Inflammatory macrophage (primary cell): ENCODE measurements at regions not wholly inside any gene's neighbourhood (a gene's known extent, or its start where the extent isn't known, plus 50 kb on each side); places are given as distances from the start of the nearest gene placed in this dataset.
"Not testable (repeated sequence)": the region's sequence is repeated elsewhere in the genome, so short reads cannot be mapped to it uniquely, and the experiment has no call there.

Experiments used
- DNase-seq, 2 donors: peaks; one replicate each; pipeline ENCODE4 v3.0.0-alpha.2; 2020 to 2022

DNA sequence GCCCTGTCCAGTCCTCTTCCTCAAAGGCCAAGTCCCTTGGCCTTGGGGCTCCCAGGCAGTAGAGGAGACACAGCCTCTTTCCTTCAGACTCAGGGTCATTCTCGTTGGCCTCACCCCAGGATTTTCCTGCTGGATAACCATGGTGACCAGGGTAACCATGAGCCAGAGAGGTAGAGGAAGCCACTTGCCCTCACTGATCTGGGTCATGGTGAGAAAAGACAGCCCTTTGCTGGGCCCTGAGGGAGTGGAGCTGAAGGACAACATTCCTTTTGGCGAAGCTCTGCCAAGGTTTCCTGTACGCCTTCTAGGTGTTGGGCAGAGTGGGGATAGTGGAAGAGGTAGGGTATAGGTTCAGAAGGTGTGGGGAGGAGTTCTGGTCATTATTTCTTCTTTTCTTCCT is 53.1 kb upstream of the WNT4 start:
- no peak for DNase-seq

DNA sequence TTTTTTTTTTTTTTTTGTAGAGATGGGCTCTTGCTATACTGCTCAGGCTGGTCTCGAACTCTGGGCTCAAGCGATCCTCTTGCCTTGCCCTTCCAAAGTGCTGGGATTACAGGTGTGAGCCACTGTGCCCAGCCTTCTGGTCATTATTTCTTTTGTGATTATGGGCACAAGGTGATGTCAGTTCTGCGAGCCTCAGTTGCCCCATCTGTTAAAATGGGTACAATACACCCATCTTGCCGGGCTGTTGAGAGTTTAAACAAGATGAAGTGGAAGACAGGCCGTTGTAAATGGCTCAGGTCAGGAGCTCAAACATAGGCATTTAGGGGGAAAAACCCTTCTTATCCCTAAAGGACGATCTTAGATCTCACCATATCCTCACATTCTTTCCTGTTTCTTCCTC is 53.7 kb upstream of the WNT4 start:
- DNase-seq: no peak

DNA sequence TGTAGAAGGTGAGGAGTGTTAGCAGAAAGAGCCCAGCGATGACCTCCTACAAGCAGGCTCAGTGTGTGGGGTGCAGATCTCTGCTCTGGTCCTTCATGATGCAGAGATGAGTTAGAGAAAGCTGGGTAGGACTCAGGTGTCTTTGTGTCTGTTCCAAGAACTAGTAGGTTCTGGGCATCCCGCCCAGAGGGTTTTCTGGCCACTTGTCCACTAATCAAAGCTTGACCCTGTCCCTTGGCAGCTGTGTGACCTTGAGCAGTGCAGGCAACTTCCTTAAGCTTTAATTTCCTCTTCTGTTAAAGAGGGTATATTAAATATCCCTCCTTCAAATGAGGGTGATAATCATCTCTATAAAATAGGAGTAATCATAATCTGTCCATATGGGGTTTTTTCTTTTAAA is 54.7 kb upstream of the WNT4 start:
- no peak for DNase-seq

DNA sequence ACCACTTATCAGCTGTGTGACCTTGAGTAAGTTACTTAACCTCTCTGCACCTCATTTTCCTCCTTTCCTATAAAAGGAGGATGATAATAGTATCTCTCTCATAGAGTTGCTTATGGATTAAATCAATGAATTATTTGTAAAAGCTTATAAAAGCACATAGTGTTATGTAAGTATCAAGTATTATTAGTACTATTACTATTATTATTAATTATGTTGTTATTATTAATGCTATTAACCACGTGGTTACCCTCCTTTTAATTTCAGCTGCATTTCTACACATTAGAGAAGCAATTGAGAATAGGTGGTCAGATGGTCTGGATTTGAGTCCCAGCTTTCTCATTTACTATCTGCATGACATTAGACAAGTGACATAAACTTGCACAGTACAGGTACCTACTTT is 58.1 kb upstream of the WNT4 start:
- DNase-seq: no peak

DNA sequence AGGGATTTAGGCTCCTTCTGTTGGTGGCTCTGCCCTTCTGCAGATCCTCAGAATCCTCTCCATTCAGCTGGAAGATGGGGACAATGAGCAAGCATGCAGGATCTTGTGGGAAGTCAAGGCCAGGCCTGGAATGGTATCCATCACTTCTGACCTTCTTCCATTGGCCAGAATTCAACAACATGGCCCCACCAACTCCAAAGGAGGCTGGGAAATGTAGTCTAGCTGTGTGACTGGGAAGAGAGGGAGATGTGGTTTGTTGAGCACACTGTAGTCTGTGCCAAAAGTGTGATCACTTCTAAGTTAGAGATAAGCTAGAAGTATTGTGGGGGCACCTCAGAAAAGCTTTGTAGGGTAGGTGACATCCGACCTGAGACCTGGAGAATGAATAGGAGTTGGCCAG is 60.4 kb upstream of the WNT4 start:
- DNase-seq: no peak

DNA sequence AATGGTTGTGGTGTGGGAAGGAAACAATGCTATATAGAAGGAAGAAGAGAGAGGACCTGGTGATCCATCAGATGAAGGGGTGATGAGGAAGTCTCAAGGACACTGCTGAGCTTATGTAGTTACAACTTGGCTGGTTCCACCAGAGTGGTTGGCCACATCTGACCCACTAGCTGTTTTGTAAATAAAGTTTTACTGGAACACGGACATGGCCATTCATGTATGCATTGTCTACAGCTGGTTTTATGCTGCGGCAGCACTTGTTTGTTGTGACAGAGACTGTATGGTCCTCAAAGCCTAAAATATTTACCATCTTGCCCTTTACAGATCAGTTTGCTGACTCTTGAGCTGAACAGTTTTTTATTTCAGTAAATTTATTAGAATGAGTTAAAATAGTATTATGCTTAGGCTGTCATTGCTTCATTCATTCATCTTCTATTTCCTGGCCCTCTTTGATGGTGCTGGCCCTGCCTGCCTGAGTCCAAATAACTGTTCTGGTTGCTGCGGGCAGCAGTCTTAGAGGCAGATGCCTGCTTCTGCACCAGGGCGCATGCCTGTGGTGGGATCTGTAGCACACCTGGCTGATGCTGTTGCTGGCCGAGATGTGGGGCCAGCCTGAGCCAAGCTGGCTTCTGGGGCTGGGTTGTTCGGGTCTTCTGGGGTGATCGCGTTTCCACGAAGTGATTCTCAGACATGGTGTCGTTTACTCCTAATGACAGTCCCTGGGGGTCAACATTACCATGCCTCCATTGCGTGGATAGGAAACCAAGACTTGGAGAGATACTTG is 61.4 kb upstream of the WNT4 start:
- no peak for DNase-seq

DNA sequence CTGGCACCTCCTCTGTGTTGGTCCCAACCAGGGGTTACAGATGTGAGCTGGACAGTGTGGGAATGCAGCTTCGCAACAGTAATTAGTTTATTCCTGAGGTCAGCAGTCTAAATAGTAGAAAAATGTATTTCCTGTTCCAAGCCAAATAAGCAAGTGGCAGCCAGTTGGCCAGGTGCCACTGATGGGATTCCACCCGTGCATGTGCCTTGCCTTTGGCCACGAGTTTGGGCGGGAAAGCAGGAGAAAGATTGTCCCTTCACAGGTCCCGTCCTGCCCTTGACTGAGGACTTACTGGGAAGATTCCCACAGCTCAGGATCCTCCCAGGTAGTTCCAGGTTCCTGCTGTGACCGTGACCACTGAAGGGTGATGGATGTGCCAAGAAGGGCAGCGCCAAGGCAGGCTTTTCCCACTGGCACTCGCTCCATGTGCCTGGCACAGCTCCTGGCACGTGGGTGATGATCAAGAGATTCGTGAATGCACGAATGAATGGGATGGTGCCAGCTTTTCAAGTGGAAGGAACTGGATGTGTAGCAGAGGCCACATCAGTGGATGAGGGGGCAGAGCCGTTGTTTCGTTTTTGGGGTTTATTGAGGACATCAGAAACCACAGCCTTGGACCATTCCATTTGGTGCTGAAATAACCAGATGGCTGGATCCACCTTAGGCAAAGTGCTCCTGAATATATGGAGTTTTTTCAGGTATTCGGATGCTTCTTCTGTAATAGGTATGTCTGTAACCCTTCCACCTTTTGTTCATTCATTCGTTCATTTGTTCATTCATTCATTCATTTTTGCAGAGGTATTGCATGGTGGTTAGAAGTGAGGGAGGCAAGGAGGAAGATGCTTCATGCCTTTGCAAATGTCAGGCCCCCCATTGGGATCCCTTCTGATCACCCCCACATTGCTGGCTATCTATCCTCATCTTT is 62.4 kb upstream of the WNT4 start:
- no peak for DNase-seq

DNA sequence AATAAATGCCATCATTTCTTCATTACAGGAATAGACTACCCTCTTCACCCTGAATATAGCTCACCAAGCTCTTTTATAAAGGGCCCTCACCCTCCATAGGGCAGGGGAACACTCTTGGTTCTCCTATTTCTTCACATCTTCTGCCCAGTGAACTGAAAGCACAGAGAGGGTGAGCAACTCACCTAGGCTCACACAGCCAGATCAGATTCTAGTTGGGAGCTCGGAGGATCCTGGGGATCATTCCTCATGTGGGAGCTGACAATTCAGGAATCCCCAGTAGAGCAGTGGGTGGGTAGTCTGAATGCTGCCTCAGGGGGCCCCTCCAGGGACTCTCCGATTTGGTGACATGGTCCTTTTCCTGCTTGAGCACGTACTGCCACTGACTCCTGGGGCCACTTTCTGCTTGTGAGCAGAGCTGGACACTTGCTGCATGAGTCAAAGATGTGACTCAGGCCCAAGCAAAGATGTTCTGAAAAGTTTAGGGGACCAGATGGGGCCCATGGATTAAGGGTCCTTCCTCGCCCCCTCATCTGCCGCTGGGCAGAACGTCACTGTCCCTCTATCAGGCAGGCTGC is 63.7 kb upstream of the WNT4 start:
- no peak for DNase-seq

DNA sequence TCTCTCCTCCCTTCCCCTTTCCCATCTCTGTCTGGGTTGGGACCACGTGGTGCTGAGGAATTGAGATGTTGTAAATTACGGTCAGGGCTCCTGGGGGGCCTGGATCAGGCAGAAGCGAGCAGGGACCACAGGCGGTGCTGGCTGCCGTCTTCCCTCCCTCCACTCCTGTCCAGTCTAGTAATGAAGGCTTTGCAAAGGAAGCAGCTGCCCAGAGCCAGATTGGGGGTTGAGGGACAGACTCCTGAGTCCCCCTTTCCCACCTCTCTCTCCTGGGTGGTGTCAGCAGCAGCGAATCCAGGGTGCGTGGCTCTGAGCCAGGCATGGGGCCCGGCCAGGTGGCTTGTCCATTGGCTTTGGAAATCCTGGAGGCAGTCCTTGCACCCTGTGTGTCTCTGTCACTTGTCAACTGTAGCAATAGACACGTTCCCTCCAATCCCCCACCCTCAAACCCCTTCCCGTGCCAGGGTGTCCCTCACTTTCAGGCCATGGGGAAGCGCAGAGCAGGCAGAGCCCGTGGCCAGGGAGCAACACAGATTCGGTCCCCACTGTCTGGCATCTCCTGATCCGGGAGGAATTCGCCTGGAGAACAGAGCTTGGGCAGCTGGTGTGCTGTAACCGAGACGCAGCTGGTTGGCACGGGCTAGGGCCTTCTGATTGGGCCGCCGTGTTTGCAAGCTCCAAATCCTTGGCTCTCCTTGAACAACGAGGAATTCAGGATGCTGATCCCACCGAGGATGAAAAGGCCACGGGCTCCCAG is 64.8 kb upstream of the WNT4 start:
- DNase-seq: no peak

DNA sequence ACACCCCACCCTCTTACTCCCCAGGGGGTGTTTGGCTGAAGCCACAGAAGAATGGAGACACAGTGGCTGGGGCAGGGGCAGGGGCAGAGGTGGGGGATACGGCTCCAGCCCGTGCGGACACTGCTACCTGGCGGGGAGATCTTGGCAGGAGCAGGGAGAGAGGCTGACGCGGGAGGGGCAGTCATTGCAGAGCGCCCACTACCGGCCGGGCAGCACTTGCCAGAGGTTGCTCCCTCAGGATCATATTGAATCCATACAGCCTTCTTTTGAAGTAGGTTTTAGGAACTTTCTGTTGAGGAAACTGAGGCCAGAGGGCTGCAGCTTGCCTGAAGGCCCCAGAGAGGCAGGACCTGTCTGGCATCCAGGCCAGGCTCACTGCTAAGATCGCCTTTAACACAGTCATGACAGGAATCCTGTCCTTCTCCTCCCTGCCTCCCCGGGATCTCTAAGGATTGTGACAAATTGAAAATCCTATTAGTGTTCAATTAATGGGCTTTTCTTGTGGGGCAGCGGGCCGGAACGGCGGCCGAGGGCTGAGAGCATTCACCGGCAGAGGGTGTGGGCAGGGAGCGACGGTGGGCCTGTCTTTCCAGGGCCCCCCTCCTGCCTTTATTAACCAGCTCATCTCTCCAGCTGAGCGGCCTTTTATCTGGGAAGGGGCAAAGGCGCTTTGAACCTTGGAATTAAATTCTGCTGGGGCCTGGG is 65.5 kb upstream of the WNT4 start:
- DNase-seq: no peak

DNA sequence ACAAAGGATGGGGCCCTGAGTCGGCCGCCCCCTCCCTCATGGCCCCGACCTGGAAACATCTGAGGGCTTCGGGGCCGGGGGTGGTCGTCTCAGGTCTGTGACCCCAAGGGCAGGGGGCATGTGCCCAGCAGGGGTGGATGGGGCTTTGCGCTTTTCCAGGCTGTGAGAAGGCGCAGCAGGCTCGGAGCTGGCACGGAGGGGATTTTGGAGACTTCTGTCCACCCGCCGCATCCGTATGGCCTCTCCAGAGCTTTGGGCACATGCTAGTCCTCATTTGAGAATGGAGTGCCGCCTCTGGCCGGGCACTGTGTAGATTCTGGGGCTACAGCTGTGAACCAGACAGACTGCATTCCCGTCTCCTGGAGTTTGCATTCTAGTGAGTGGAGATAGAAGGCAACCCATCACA is 66.1 kb upstream of the WNT4 start:
- no peak for DNase-seq

DNA sequence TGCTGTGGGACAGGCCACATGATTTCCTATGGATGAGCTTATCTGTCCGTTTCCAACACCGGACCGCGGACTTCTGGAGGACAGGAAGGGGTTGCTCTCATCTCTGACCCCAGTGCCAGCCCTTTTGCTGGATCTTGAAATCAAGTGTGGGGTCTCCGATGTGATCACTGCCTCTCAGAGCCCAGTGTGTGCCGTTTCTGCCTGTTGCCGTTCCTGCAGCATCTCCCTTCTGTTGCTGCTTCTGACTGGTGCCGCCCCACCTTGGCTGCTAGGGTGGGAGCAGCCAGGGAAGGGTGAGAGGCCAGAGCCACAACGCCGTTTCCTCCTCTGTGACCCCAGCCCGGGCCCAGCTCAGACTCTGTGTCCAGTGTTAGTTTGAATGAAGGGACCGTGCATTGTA is 67.3 kb upstream of the WNT4 start:
- no peak for DNase-seq

DNA sequence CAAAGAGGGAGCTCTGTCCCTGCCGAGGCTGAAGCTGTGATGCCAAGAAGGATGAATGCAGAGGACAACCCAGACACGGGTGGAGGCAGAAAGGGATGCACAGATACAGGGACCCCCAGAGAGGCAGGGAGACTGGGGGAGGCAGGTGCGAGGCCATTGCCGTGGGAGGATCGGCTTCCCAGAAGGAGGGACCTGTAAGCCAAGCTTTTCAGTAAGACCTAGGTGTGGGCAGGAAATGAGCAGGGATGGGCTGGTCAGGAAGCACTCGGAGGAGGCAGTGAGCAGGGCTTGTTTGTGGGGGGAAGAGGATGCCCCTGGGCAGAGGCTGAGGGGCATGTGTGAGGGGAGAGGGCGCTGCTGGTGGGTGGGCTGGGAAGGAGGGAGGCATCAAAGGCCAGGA is 67.7 kb upstream of the WNT4 start:
- DNase-seq: no peak

DNA sequence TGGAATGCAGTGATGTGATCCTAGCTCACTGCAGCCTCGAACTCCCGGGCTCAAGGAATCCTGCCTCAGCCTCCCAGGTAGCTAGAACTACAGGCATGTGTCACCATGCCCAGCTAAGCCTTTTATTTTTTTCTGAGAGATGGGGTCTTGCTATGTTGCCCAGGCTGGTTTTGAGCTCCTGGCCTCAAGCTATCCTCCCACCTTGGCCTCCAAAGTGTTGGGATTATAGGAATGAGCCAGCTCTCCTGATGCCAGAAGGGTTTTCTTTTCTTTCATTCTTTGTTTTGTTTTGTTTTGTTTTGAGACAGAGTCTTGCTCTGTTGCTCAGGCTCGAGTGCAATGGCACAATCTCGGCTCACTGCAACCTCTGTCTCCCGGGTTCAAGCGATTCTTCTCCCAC is 68.6 kb upstream of the WNT4 start:
- not testable (repeated sequence) for DNase-seq

DNA sequence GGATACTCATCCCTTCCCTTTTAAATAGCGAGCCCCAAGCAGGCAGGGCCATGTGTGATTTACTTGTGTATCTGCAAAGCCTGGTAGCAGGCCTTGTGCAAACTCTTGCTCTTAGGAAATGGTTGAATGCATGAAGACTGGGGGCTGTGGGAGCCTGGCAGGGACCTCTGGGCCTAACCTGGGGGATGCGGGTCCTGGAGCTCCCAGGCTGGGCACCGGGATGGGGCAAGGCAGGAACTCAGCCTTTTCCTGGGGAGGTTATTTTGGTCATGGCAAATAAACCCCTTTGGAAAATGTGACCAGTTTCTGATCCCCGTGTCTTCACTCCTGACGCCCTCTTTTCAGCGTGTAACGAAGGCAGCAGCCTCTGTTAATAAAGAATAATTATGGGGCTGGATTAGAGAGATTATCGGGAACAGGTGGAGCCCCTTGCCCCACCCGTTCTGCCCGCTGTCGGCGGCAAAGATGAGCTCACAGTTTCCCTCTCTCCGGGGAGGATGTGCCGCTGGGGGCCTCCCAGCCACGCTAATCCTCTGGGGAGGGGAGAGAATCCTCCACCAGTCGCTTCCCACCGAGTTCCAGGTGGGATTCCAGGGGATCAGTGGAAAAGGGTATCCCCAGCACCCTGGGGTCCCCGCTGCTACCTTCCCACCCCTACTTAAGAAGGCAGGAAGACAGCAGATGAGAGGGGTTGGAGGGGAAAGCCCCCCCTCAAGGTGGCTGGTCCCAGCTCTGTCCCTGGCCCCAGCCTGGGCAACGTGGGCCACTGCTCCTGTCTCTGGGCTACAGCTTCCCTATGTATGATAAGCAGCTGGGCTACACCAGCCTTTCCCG is 69.7 kb upstream of the WNT4 start:
- DNase-seq: no peak

DNA sequence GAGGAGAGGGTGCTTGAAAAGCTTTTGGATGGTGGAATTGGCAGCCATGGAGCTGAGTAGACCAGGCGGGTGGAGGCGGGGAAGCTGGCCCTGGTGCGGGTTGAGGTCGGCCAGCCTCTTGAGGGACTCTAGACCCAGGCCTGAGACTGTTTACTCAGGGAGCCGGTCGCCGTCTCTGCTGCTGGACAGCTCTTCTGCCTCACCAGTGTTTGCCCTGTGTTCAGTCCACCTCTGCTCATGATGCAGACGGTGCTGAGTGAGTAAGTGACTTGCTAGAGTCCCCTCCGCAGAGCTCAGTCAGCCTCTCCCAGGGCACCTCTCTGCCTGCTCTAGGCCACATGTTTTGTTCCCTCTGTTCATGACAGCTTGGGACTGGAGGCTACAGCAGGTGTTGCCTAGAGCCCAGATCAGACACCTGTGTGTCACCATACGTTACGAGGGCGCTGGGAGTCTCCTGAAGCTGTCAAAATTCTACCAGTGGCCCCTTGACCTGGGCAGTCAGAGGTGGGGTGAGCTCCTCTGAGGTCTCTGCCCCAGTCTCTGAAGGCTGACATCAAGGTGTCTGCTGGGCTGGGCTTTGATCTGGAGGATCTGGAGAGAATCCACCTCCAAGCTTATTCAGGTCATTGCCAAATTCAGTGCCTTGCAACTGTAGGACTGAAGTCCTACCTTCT is 73.5 kb upstream of the WNT4 start:
- no peak for DNase-seq

DNA sequence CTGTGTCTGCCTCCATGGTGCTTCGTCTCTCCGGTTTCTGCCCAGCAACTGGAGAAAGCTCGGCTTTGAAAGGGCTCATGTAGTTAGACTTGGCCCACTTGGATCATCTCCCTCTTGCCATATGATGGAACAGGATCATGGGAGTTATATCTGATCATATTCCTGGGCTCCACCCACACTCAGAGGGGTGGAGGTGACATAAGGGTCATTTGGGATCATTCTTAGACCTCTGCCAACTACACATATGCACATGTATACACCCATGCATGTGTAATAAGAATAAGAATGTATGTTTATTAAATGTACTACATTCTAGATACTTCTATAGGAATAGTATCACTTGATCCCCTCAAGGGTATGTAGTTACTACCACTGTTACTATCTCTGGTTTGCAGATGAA is 74.1 kb upstream of the WNT4 start:
- DNase-seq: no peak

DNA sequence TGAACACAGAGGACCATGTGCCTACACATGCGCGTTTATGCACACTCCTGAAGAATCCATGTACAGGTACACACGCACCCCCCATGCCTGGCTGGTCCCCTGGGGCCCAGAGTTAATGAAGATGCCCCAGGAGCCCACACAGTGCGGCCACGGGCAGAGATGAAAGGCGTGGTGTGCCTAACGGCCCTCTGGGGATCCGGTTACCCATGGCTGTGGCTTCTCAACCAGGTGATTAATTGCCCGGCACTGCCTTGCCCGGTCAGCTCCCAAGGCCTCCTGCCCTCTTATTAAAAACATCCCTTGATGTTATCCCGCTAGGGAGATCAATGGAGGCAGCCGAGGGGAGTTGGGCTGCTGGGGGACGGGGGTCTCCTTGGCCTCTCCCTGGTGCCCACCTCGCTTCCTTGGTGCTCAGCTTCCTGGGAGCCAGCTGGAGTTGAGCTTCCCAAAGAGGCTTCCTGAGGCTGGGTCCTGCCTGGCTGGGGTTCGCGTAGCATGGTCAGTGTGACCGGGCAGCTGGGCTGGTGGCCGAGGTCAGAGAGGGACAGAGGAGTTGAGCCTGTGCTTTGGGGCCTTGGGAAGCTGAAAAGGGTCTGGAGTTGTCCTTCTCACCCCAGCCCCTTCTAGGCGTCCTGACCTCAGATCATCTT is 75.0 kb upstream of the WNT4 start:
- DNase-seq: no peak

DNA sequence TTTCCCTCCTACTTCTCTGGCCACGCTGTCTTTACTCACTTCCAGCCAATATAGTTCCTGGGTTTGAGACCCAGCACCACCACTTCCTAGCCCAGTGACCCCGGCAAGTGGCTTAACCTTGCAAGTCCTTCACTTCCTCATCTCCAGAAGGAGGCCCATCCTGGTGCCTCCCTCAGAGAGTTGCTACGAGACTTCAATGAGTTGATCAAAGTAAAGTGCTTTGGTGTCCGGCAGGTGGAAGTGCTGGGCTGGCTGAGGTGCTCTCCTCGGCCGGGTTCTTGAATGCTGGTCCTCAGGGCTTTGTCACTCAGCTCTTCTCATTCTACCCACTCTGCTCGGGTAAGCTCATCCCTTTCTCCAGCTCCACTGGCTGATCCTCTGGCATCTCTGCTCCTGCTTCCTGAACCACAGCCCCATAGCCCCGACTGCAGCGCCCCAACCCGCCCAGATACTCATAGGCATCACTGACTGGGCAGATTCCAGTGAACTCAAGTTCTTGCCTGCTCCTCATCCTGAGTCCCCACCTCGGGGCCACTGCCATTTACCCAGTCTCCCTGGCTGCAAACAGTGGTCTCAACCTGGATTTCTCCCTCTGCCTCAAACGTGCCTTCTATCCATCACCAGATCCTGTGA is 75.8 kb upstream of the WNT4 start:
- no peak for DNase-seq
